ENCODE measurements at regions not wholly inside any gene's neighbourhood (a gene's known extent, or its start where the extent isn't known, plus 50 kb on each side); places are given as distances from the start of the nearest gene placed in this dataset.

DNA sequence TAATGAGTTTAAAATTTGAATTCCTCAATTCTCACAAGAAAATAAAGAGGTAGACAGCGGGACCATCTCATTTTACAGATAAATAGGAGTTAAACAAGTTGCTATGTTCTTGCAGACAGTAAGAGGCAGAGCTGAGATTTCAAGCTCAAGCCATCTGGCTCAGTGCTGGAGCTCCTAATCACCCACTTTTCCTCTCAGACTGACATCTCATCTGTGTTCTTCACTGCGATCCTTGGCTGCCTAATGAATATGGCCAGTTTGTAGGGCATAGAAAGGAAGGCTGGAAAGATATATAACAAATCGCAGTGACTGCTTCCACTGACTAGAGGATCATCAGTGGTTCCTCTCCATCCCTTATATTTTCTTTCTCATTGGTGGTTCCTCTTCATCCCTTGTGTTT is 151.2 kb downstream of the MPP7 start:
- Histone ChIP-seq H3K27me3 (no peaks in the 10 kb centered on the region), H3K9me3 (no peaks in the 10 kb centered on the region), H3K4me3 (no peak overlapping the region), H3K27ac (no peak overlapping the region), H3K4me1 (ENCODE audit: insufficient read depth) (no peaks in the 10 kb centered on the region), H3K36me3 (no peaks in the 10 kb centered on the region)
- DNase-seq = no peak
- 54 to 89% (median 84%) methylated on average over 3 of the region's 3 CpGs for WGBS, 3 donors
- intact Hi-C loops (cut with DNase I) = no loop called here
- TF ChIP-seq EP300 (IDR thresholded peaks at IDR 0.05) = no peak
- no peak for TF ChIP-seq POLR2A (IDR thresholded peaks at IDR 0.05)
- TF ChIP-seq, protein P1, sequence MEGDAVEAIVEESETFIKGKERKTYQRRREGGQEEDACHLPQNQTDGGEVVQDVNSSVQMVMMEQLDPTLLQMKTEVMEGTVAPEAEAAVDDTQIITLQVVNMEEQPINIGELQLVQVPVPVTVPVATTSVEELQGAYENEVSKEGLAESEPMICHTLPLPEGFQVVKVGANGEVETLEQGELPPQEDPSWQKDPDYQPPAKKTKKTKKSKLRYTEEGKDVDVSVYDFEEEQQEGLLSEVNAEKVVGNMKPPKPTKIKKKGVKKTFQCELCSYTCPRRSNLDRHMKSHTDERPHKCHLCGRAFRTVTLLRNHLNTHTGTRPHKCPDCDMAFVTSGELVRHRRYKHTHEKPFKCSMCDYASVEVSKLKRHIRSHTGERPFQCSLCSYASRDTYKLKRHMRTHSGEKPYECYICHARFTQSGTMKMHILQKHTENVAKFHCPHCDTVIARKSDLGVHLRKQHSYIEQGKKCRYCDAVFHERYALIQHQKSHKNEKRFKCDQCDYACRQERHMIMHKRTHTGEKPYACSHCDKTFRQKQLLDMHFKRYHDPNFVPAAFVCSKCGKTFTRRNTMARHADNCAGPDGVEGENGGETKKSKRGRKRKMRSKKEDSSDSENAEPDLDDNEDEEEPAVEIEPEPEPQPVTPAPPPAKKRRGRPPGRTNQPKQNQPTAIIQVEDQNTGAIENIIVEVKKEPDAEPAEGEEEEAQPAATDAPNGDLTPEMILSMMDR (IDR thresholded peaks at IDR 0.05) = no peak

DNA sequence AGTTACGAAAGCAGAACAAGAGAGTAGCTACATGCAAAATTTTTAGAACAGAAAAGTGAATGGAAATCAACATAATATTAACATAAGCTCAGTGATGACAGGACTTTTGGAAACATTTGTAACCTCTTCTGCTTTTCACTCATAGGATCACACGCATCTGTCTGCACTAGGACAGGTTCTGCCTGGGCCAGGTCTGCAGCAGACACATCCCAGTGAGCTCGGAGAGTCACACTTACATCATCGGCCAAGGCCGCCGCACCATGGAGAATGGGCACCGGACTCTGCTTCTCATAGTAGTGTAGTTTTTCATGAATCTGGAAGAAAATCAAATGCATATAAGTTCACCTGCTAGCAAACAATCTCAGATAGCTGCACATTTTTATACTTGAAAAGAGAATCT is 150.9 kb upstream of the ODAD2 start:
- Histone ChIP-seq H3K27ac (no peak overlapping the region), H3K9me3 (no peaks in the 10 kb centered on the region), H3K27me3 (no peaks in the 10 kb centered on the region), H3K36me3 (no peaks in the 10 kb centered on the region), H3K4me1 (ENCODE audit: insufficient read depth) (no peaks in the 10 kb centered on the region), H3K4me3 (no peak overlapping the region)
- TF ChIP-seq EP300 (IDR thresholded peaks at IDR 0.05) (no peak), POLR2A (IDR thresholded peaks at IDR 0.05) (no peak)
- TF ChIP-seq, protein P1 (IDR thresholded peaks at IDR 0.05) = no peak
- intact Hi-C loops (cut with DNase I) = no loop called here
- 94 to 95% (median 94%) methylated on average over 7 of the region's 7 CpGs for WGBS, 3 donors
- DNase-seq = no peak

DNA sequence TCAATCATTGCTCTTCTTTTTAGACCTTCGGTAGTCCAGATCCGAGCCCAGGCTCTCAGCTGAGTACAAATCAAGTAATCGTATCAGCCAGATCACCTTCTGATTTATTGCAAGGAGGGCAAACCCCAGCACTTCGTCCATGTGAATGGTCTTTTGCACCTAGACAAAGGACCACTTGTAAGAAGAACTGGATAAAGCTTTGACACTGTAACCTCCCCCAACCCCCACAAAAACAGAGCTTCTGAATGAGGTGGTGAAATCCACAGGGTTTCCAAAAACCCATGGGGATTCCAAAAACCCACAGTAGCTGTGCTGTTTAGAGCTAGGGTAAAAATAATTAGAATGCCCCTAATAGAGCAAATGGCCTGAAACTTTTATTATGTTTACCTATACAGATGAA is 148.8 kb upstream of the ODAD2 start:
- Histone ChIP-seq H3K27me3 (no peaks in the 10 kb centered on the region), H3K27ac (no peak overlapping the region), H3K4me1 (ENCODE audit: insufficient read depth) (no peaks in the 10 kb centered on the region), H3K36me3 (no peaks in the 10 kb centered on the region), H3K4me3 (no peak overlapping the region), H3K9me3 (no peaks in the 10 kb centered on the region)
- intact Hi-C loops (cut with DNase I) = no loop called here
- no peak for TF ChIP-seq EP300 (IDR thresholded peaks at IDR 0.05)
- TF ChIP-seq, protein P1 (IDR thresholded peaks at IDR 0.05) = no peak
- 68 to 79% (median 76%) methylated on average over 4 of the region's 4 CpGs for WGBS, 3 donors
- DNase-seq = no peak

- intact Hi-C loops (cut with DNase I) = no loop called here
- H3K4me1 ChIP-seq (ENCODE audit: insufficient read depth) = no peaks in the 10 kb centered on the region
- no peak overlapping the region for H3K27ac ChIP-seq
- no peaks in the 10 kb centered on the region for H3K36me3 ChIP-seq
- H3K9me3 ChIP-seq = peaks cover 0 to 4% of the 10 kb centered on the region in 2 donors
- TF ChIP-seq EP300 (IDR thresholded peaks at IDR 0.05) (no peak), POLR2A (IDR thresholded peaks at IDR 0.05) (no peak)
- TF ChIP-seq, protein P1 (IDR thresholded peaks at IDR 0.05) = no peak
- H3K4me3 ChIP-seq = no peak overlapping the region
- 92 to 96% (median 93%) methylated on average over 2 of the region's 2 CpGs for WGBS, 3 donors
- no peaks in the 10 kb centered on the region for H3K27me3 ChIP-seq
- no peak for DNase-seq
Observed at GRCh38 chr10:28139138-28139537, 140.3 kb upstream of the ODAD2 start.
